Caco-2 (cell line): ENCODE measurements at regions not wholly inside any gene's neighbourhood (a gene's known extent, or its start where the extent isn't known, plus 50 kb on each side); places are given as distances from the start of the nearest gene placed in this dataset.

Source experiments
- BruUV-seq: library from RNA; stranded (reverse); fragments of 400-500 nt; replicated peaks from 2 replicates; lab custom pipeline; 2021; lab: Mats Ljungman, UMichigan
- CTCF ChIA-PET: fragments of 300-600 bp; sonication (Branson Sonifier 250); formaldehyde crosslinking; loops from one replicate; lab custom pipeline; 2022; ENCODE audit warnings: antibody characterized with exemption; lab: Charles Lee
- POLR2A ChIA-PET: fragments of 300-600 bp; sonication (Branson Sonifier 250); formaldehyde crosslinking; loops from one replicate; lab custom pipeline; 2022; ENCODE audit warnings: antibody characterized with exemption; lab: Charles Lee
- DNase-seq, 2 experiments: peaks; one replicate each; pipeline versions ENCODE4 v3.0.0 to v3.0.0-alpha.2; 2020 to 2022
- H3K27me3 ChIP-seq: replicated peaks from 2 replicates; pipeline ENCODE4 v1.6.0; 2011; ENCODE audit warnings: low read length; ENCODE audit not compliant: control insufficient read depth, insufficient read depth
- H3K36me3 ChIP-seq: 2 replicates; pipeline ENCODE4 v1.5.1; 2011; ENCODE audit warnings: low read length; ENCODE audit not compliant: control insufficient read depth, insufficient read depth
- H3K4me1 ChIP-seq: fragments of 250-450 bp; sonication (Bioruptor Pico); 2 replicates; pipeline ENCODE4 v1.5.1; 2020; ENCODE audit warnings: mild to moderate bottlenecking
- H3K4me3 ChIP-seq: 2 replicates; pipeline ENCODE4 v1.5.1; 2011; ENCODE audit warnings: low read depth, mild to moderate bottlenecking, control low read depth, low read length
- H3K9me3 ChIP-seq: fragments of 250-450 bp; sonication (Bioruptor Pico); 2 replicates; pipeline ENCODE4 v1.5.1; 2020; ENCODE audit warnings: mild to moderate bottlenecking, moderate library complexity
- H3K27ac Mint-ChIP-seq: one replicate; pipeline ENCODE4 v1.8.0; 2022; ENCODE audit warnings: mixed read lengths; ENCODE audit not compliant: unreplicated experiment
- H3K27me3 Mint-ChIP-seq: one replicate; pipeline ENCODE4 v1.8.0; 2022; ENCODE audit warnings: mixed read lengths; ENCODE audit not compliant: insufficient read depth, unreplicated experiment
- H3K36me3 Mint-ChIP-seq: one replicate; pipeline ENCODE4 v1.8.0; 2022; ENCODE audit warnings: mild to moderate bottlenecking, mixed read lengths; ENCODE audit not compliant: insufficient read depth, unreplicated experiment
- H3K4me1 Mint-ChIP-seq: one replicate; pipeline ENCODE4 v1.8.0; 2022; ENCODE audit warnings: low read depth, mixed read lengths; ENCODE audit not compliant: unreplicated experiment
- H3K4me3 Mint-ChIP-seq: one replicate; pipeline ENCODE4 v1.8.0; 2022; ENCODE audit warnings: mild to moderate bottlenecking, moderate library complexity, mixed read lengths; ENCODE audit not compliant: unreplicated experiment
- H3K9me3 Mint-ChIP-seq: one replicate; pipeline ENCODE4 v1.8.0; 2022; ENCODE audit warnings: mixed read lengths; ENCODE audit not compliant: unreplicated experiment
- intact Hi-C: fragments of 100-400 bp; cut with micrococcal nuclease; formaldehyde crosslinking; loops from one replicate; pipeline ENCODE4 v1.10.0; 2022; ENCODE audit not compliant: unreplicated experiment
- TF ChIP-seq, protein P1 (sequence below), 2 experiments: fragments of 200-600 bp in 1 of 2; IDR thresholded peaks; 1 replicate in 1 of 2; 2 replicates in 1 of 2; pipeline versions ENCODE4 v1.5.1 to v1.8.0; 2011 to 2022; ENCODE audit warnings: antibody characterized with exemption in 1 of 2, control low read depth in 1 of 2, inconsistent platforms in 1 of 2, low read depth in 1 of 2, low read length in 1 of 2, mild to moderate bottlenecking in 1 of 2, moderate library complexity in 1 of 2; ENCODE audit not compliant: insufficient read depth in 1 of 2, severe bottlenecking in 1 of 2, unreplicated experiment in 1 of 2

DNA sequence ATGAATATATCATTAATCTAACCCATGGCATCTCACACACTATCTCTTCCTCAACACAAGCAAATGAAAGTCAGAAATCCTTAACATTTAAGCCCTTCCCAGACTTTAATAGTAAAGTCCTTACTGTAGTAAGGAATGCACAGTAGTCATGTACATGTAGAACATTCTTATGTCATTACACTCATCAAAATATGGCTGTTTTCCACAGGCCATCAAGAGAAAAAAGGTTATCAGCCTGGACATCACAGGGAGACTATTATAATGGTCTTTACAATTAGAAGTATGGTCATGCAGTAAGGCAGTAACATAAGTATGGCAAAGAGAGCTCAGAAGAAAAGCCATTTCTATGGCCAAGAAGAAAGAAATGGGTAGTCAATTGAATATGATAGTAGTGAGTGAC lies 121.2 kb downstream of the SLC6A15 start:
- Mint-ChIP-seq H3K36me3 (no peaks in the 10 kb centered on the region), H3K27ac (no peak overlapping the region), H3K4me3 (no peak overlapping the region), H3K27me3 (peaks cover 3% of the 10 kb centered on the region), H3K4me1 (no peaks in the 10 kb centered on the region), H3K9me3 (no peaks in the 10 kb centered on the region)
- Histone ChIP-seq H3K9me3 (no peaks in the 10 kb centered on the region), H3K36me3 (no peaks in the 10 kb centered on the region), H3K27me3 (no peaks in the 10 kb centered on the region), H3K4me1 (no peaks in the 10 kb centered on the region), H3K4me3 (no peak overlapping the region)
- POLR2A ChIA-PET, result no interaction called here
- no TSS peak for BruUV-seq
- CTCF ChIA-PET, result no interaction called here
- no peak for DNase-seq
- TF ChIP-seq, protein P1, sequence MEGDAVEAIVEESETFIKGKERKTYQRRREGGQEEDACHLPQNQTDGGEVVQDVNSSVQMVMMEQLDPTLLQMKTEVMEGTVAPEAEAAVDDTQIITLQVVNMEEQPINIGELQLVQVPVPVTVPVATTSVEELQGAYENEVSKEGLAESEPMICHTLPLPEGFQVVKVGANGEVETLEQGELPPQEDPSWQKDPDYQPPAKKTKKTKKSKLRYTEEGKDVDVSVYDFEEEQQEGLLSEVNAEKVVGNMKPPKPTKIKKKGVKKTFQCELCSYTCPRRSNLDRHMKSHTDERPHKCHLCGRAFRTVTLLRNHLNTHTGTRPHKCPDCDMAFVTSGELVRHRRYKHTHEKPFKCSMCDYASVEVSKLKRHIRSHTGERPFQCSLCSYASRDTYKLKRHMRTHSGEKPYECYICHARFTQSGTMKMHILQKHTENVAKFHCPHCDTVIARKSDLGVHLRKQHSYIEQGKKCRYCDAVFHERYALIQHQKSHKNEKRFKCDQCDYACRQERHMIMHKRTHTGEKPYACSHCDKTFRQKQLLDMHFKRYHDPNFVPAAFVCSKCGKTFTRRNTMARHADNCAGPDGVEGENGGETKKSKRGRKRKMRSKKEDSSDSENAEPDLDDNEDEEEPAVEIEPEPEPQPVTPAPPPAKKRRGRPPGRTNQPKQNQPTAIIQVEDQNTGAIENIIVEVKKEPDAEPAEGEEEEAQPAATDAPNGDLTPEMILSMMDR (IDR thresholded peaks at IDR 0.05; ENCODE audit: insufficient read depth in 1 of 2, low read depth in 1 of 2, low read length in 1 of 2, severe bottlenecking in 1 of 2, unreplicated experiment in 1 of 2), result no peak
- intact Hi-C loops, result no loop called here

DNA sequence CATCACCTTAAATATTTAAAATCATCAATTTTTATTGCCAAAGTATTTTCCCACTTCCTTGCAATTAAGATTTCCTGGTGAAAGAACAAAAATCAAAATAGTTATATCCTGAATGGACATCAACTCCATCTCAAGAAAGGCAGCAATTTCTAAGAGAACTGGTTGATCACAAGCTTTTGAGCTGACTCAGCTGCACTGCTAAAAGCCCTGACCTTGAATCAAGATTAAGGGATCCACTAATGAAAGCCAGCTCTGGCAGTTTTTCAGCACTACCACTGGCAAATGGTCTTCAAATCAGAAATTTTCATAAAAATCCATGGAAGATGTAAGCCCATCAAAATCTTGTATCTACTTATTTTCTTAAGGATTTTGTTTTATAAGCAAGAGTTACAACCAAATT lies 123.4 kb downstream of the SLC6A15 start:
- Mint-ChIP-seq H3K4me1 (no peaks in the 10 kb centered on the region), H3K4me3 (no peak overlapping the region), H3K27ac (no peak overlapping the region), H3K27me3 (peaks cover 5% of the 10 kb centered on the region), H3K36me3 (no peaks in the 10 kb centered on the region), H3K9me3 (no peaks in the 10 kb centered on the region)
- TF ChIP-seq, protein P1 (IDR thresholded peaks at IDR 0.05; ENCODE audit: insufficient read depth in 1 of 2, low read depth in 1 of 2, low read length in 1 of 2, severe bottlenecking in 1 of 2, unreplicated experiment in 1 of 2), result no peak
- Histone ChIP-seq H3K36me3 (no peaks in the 10 kb centered on the region), H3K9me3 (no peaks in the 10 kb centered on the region), H3K4me3 (no peak overlapping the region), H3K27me3 (no peaks in the 10 kb centered on the region), H3K4me1 (no peaks in the 10 kb centered on the region)
- no peak for DNase-seq
- ChIA-PET POLR2A (no interaction called here), CTCF (no interaction called here)
- BruUV-seq, result no TSS peak
- intact Hi-C loops, result no loop called here

DNA sequence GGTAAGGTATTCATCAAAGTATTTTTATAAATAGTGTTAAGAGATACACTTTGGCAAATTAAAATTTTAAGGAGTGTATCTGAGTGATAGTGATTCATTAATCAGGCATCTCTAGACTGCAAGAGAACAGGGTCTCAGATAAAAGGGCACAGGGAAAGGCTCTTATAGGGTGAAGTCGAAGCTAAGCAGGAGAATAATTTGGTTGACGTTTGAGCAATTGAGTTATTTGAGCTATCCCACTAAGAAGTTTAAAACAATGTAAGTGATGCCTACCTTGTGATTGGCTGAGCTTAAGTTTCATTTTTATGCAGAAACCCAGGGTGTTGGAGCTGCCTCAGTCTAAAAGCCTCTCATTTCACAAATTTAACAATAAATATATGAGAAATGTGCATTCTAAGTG lies 125.3 kb downstream of the SLC6A15 start:
- H3K36me3 Mint-ChIP-seq, result no peaks in the 10 kb centered on the region
- H3K4me1 Mint-ChIP-seq, result no peaks in the 10 kb centered on the region
- DNase-seq, result no peak
- no peaks in the 10 kb centered on the region for H3K27me3 ChIP-seq
- no peaks in the 10 kb centered on the region for H3K9me3 Mint-ChIP-seq
- POLR2A ChIA-PET, result no interaction called here
- no peaks in the 10 kb centered on the region for H3K4me1 ChIP-seq
- H3K27me3 Mint-ChIP-seq, result peaks cover 5% of the 10 kb centered on the region
- no peaks in the 10 kb centered on the region for H3K9me3 ChIP-seq
- no peak overlapping the region for H3K4me3 Mint-ChIP-seq
- no peaks in the 10 kb centered on the region for H3K36me3 ChIP-seq
- BruUV-seq, result no TSS peak
- CTCF ChIA-PET, result no interaction called here
- TF ChIP-seq, protein P1 (IDR thresholded peaks at IDR 0.05; ENCODE audit: insufficient read depth in 1 of 2, low read depth in 1 of 2, low read length in 1 of 2, severe bottlenecking in 1 of 2, unreplicated experiment in 1 of 2), result no peak
- no peak overlapping the region for H3K4me3 ChIP-seq
- H3K27ac Mint-ChIP-seq, result no peak overlapping the region
- intact Hi-C loops, result no loop called here
